Thyroid gland (tissue), 4 donors: ENCODE measurements at regions not wholly inside any gene's neighbourhood (a gene's known extent, or its start where the extent isn't known, plus 50 kb on each side); places are given as distances from the start of the nearest gene placed in this dataset.

ENCODE experiments used
- DNase-seq, 2 donors: peaks; one replicate each; pipeline ENCODE4 v3.0.0-alpha.2; 2019
- H3K27ac ChIP-seq, 3 donors: fragments of 200-600 bp; sonication (generic); 1 replicate in 2 of 3; 2 replicates in 1 of 3; pipeline ENCODE4 v1.5.1; 2016 to 2019; ENCODE audit warnings: mild to moderate bottlenecking in 1 of 3, moderate library complexity in 1 of 3
- H3K27me3 ChIP-seq: fragments of 200-600 bp; sonication (generic); one replicate; pipeline ENCODE4 v1.5.1; 2019
- H3K36me3 ChIP-seq, 2 donors: fragments of 200-600 bp; sonication (generic); one replicate each; pipeline ENCODE4 v1.5.1; 2016 to 2019
- H3K4me1 ChIP-seq, 2 donors: fragments of 200-600 bp; sonication (generic); one replicate each; pipeline ENCODE4 v1.5.1; 2017 to 2019
- H3K4me3 ChIP-seq, 3 donors: fragments of 200-600 bp; sonication (generic); replicated peaks in 1 of 3; 1 replicate in 2 of 3; 2 replicates in 1 of 3; pipeline ENCODE4 v1.5.1; 2016; ENCODE audit warnings: mild to moderate bottlenecking in 1 of 3
- H3K9me3 ChIP-seq: fragments of 200-600 bp; sonication (generic); one replicate; pipeline ENCODE4 v1.5.1; 2017
- CTCF ChIP-seq, 6 experiments: fragments of 200-600 bp in 3 of 6; fragments of 450-650 bp in 3 of 6; sonication (generic) in 3 of 6; IDR thresholded peaks; one replicate each; pipeline ENCODE4 v1.5.1; 2016 to 2019; ENCODE audit warnings: antibody characterized with exemption in 6 of 6, mild to moderate bottlenecking in 2 of 6, inconsistent platforms in 1 of 6, moderate library complexity in 1 of 6
- POLR2A ChIP-seq, 2 donors: fragments of 450-650 bp; IDR thresholded peaks; one replicate each; pipeline ENCODE4 v1.6.1; 2017; ENCODE audit warnings: antibody characterized with exemption in 2 of 2, mild to moderate bottlenecking in 2 of 2, moderate library complexity in 1 of 2
- WGBS, 2 donors: methylation state at CpG; one replicate each; pipeline ENCODE4 v1.1.5; 2017; 5-methylcytosine and 5-hydroxymethylcytosine counted together
- intact Hi-C: fragments of 100-400 bp; cut with DNase I; formaldehyde crosslinking; loops from one replicate; pipeline ENCODE4 v1.15.1; 2023

- TF ChIP-seq POLR2A (IDR thresholded peaks at IDR 0.05) (no peak), CTCF (IDR thresholded peaks at IDR 0.05) (peak in 4 of 6 experiments; percentile 20 to 65 (median 32))
- DNase-seq, result peak; percentile 8 to 32
- H3K36me3 ChIP-seq, result no peaks in the 10 kb centered on the region
- H3K27ac ChIP-seq, result no peak overlapping the region
- H3K4me1 ChIP-seq, result no peaks in the 10 kb centered on the region
- no peak overlapping the region for H3K4me3 ChIP-seq
- WGBS, 2 donors, result 54 to 68% methylated on average over 7 of the region's 7 CpGs
- H3K9me3 ChIP-seq, result no peaks in the 10 kb centered on the region
- H3K27me3 ChIP-seq, result no peaks in the 10 kb centered on the region
- intact Hi-C loops, result no loop called here
These were observed 637.7 kb downstream of the SEMA5A start for GRCh38 chr5:8908055-8908683.

GRCh38 chr5:8912106-8912505 lies 633.8 kb downstream of the SEMA5A start:
- no peaks in the 10 kb centered on the region for H3K27me3 ChIP-seq
- H3K27ac ChIP-seq, result no peak overlapping the region
- DNase-seq, result no peak
- intact Hi-C loops, result no loop called here
- H3K4me1 ChIP-seq, result no peaks in the 10 kb centered on the region
- H3K4me3 ChIP-seq, result no peak overlapping the region
- no peaks in the 10 kb centered on the region for H3K9me3 ChIP-seq
- TF ChIP-seq POLR2A (IDR thresholded peaks at IDR 0.05) (no peak), CTCF (IDR thresholded peaks at IDR 0.05) (no peak)
- WGBS, 2 donors, result 88 to 91% methylated on average over 3 of the region's 3 CpGs
- no peaks in the 10 kb centered on the region for H3K36me3 ChIP-seq

- intact Hi-C loops, result no loop called here
- Histone ChIP-seq H3K9me3 (no peaks in the 10 kb centered on the region), H3K27ac (no peak overlapping the region), H3K36me3 (no peaks in the 10 kb centered on the region), H3K27me3 (no peaks in the 10 kb centered on the region), H3K4me3 (no peak overlapping the region), H3K4me1 (no peaks in the 10 kb centered on the region)
- DNase-seq, result no peak
- 86 to 89% methylated on average over 4 of the region's 4 CpGs for WGBS, 2 donors
- TF ChIP-seq POLR2A (IDR thresholded peaks at IDR 0.05) (no peak), CTCF (IDR thresholded peaks at IDR 0.05) (no peak)
These were observed 632.4 kb downstream of the SEMA5A start for GRCh38 chr5:8913522-8913921.

GRCh38 chr5:8919096-8919495 lies 626.8 kb downstream of the SEMA5A start:
- Histone ChIP-seq H3K4me3 (no peak overlapping the region), H3K27ac (no peak overlapping the region), H3K4me1 (no peaks in the 10 kb centered on the region), H3K9me3 (no peaks in the 10 kb centered on the region), H3K27me3 (no peaks in the 10 kb centered on the region), H3K36me3 (no peaks in the 10 kb centered on the region)
- TF ChIP-seq POLR2A (IDR thresholded peaks at IDR 0.05) (no peak), CTCF (IDR thresholded peaks at IDR 0.05) (no peak)
- intact Hi-C loops, result no loop called here
- DNase-seq, result no peak

- H3K4me1 ChIP-seq, result no peaks in the 10 kb centered on the region
- no peak overlapping the region for H3K27ac ChIP-seq
- no peaks in the 10 kb centered on the region for H3K9me3 ChIP-seq
- WGBS, 2 donors, result 34 to 72% methylated on average over 1 of the region's 1 CpG
- H3K36me3 ChIP-seq, result no peaks in the 10 kb centered on the region
- intact Hi-C loops, result no loop called here
- H3K27me3 ChIP-seq, result no peaks in the 10 kb centered on the region
- H3K4me3 ChIP-seq, result no peak overlapping the region
- TF ChIP-seq CTCF (IDR thresholded peaks at IDR 0.05) (no peak), POLR2A (IDR thresholded peaks at IDR 0.05) (no peak)
- no peak for DNase-seq
These were observed 622.3 kb downstream of the SEMA5A start for GRCh38 chr5:8923526-8923925.
